ENCODE measurements at regions not wholly inside any gene's neighbourhood (a gene's known extent, or its start where the extent isn't known, plus 50 kb on each side); places are given as distances from the start of the nearest gene placed in this dataset.
A peak's percentile ranks its signal among the peaks of the same experiment; 100 is the strongest.

GRCh38 chr18:47758000-47758399 lies 172.5 kb downstream of the SMAD2 start:
- no peak for DNase-seq (ENCODE audit: low read depth)

DNA sequence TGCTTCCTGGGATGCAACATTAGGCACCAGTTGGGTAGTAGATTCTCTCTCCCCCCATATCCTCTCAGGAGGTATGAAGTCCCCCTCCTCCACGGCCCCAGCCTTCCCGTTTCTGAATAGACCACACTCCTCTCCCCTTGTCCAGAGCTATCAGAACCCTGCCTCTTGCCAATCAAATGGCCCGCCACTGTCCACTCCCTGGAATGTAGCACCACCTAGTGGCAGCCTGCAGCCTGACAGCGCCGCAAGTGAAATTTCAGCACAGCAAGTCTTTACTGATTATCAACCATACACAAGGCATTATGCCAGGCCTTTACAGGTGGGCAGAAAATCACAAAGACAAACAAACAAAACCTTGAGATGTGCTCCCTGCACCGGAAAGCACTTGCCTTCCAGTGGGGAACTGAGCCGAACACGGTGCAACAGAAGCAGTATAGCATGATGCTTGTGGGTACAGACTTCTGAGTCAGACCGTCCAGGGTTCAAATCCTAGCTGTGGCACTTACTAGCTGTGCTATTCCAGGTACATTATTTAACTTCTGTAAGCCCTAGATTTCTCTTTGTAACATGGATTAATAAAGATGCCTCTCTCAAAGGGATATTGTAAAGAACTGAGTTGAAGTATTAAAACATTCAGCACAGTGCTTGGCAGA lies 174.0 kb downstream of the SMAD2 start:
- DNase-seq (ENCODE audit: low read depth), result peak; percentile 38

DNA sequence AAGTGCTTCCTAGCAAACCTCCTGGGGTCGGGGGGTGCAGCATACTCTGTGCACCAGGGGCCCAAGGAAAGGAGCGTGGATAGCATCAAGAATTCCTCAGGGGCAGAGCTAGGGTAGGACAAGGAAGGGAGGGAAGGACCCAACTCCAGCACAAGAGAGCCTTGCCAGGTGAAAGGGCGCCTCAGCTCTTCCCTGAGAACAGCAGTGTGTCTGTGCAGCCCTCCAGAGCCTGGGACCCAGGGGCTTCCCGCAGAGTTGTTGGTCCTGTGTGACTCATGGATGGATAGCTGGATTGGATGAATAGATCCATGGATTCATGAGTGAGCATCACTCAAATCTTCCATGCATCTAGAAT lies 175.4 kb downstream of the SMAD2 start:
- no peak for DNase-seq (ENCODE audit: low read depth)

- peak; percentile 34 for DNase-seq (ENCODE audit: low read depth)
These were observed 176.0 kb downstream of the SMAD2 start for GRCh38 chr18:47754311-47755101.

DNA sequence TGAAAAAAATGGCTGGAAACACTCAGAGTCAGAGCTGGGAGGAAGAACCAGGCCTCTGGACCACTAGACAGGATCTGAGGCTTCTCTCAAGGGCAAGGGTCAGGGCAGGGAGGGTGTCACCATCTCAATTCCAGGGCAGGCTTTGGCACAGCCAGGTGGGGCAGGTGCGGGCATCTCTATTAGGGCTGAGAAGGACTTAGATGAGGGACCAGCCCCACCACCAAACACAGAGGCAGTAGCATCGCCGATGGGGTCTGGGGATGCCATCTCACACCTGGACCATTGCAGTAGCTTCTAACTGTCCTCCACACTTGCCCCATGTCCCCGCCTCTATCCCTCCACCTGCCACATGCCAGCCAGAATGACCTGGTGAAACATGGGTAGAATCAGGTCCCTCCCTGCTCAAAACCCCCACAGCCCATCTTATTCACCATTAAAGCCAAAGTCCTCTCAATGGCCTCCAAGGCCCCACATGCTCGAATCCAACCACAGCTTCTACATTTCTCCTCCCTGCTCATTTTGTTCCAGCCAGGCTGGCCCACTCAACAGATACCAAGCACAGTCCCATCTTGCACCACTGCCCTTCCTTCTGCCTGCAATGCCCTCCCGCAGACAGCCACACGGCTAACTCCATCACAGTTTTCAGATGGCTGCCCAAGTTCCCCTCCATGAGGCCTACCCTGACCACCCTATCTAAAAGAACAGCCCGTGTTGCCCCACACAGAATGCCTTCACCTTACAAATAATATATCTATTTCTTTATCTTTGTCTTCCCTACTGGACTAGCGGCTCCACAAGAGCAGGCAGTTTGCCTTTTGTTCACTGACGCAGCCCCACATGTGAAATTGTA lies 177.4 kb downstream of the SMAD2 start:
- DNase-seq (ENCODE audit: low read depth), result no peak

- no peak for DNase-seq (ENCODE audit: low read depth)
These were observed 179.5 kb downstream of the SMAD2 start for GRCh38 chr18:47750889-47751423.

DNA sequence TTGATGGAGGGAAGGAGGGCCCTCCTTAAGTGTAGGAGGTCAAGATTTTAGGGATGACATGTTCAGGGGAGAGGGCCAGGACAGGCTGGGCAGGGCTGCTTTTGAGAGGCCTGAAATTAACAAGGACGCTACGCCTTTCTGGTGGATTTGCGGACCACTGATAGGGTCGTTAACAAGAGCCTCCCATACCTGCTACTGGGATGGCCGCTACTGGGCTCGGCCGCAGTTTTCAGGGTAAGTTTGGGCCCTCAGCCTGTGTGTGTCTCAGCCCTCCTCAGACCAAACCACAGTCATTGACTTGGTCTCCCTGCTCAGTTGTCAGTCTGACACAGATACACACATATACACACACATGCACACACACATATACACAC lies 180.9 kb downstream of the SMAD2 start:
- DNase-seq (ENCODE audit: low read depth), result no peak

DNA sequence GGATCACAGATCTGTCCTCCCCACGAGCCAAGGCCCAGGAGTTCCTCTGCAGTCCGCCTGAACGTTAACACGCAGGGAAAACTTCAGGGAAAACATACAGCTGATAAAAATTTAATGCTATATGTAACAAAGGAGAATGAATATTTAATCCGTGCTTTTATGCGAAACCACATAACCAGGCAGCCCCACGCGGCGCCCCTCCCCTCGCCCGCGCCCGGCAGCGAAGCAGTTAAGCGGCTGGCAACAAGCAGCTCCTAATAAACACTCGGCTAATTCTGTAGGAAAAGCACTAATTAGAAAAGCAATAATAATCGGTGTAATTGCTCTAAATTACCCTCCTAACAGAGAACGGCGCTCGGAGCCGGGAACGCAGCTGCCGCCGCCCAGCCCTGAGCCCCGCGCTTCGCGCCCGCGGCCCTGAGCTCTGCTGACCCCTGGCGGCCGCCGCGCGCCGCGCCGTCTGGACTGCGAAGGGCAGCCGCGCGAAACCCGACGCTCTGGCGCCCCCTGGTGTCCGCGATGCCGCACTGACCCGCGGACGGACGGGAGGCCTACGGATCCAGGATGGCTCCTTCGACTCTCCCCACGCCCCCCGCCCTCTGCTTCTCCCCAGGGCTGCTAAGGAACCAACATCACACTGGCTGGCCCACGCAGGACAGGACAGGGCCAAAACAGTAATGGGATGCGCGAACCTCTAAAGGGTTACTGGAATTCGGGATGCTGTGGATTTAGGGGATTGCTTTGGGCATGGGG lies 181.4 kb downstream of the SMAD2 start:
- DNase-seq (ENCODE audit: low read depth), result peak; percentile 80

DNA sequence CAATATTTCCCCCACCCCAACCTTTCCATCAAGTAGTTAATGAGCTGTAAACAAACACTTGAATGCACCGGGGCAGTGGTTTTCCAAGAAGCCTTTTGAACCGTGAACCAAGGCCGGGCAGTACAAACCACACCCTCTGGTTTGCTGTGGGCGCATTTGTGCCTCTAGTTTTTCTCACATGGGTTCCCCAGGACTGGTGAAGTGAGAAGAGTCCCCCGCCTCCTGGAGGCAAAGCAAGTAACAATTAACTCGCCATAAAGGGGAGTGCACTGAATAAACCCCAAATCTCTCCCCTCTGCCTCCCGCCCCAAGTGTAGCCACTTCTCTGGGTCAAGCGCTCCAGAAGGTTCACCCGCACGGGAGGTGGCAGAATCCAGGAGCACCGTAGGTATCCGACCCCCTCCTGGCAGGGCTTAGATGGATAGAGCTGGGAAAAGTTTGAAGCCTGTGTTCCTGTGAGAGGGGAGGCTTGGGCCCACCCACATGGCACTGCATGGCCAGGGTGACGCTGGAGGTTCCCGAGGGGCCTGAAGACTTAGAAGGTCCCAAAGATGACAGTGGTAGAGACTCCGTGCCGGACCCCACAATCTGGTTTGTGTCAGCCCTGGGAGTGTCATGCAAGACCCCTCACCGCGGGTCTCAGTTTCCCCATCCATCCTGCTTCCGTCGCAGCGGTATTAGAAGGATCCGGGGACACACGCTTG lies 182.2 kb downstream of the SMAD2 start:
- no peak for DNase-seq (ENCODE audit: low read depth)

GRCh38 chr18:47747260-47747795 lies 183.1 kb downstream of the SMAD2 start:
- DNase-seq (ENCODE audit: low read depth), result no peak

GRCh38 chr18:47746615-47747014 lies 183.8 kb downstream of the SMAD2 start:
- DNase-seq (ENCODE audit: low read depth), result no peak

DNA sequence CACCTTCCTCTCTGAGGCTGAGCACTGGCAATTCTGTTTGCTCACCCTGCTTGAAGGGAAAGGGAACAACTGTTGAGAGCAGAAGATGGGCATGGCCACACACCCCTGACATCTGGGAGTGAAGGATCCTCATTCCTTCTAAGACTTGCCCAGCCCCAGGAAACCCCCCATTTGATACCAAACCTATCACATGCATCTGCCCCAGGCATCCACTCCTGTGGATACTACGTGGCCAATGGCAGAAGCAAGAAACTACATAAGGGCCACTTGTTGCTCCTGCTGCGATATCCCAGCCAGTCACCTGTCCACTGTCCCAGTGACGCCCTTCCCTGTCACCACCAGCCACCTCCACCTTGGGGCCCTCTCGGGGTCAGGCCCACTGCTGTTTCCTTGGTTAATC lies 185.2 kb downstream of the SMAD2 start:
- no peak for DNase-seq (ENCODE audit: low read depth)

DNA sequence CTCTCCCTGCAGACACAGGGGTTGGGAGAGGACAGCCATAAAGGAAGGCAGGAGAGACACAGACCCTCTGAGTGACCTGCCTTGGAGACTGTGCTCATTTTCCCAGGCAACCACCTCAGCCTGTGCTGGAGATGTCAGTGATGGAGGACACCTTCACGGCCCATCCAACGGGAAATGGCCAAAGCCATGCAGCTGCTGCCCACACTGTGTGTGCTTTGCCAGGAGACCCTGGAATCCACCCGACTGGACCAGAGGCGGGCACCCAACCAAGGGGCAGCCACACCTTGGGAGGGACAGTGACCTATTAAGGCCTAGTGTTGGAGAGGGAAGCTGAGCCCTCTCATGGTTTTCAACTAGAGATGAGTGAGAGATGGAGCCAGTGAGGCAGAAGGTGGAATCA lies 192.5 kb downstream of the SMAD2 start:
- DNase-seq (ENCODE audit: low read depth), result no peak

- DNase-seq (ENCODE audit: low read depth), result no peak
These were observed 193.1 kb downstream of the SMAD2 start for GRCh38 chr18:47737198-47737830.

GRCh38 chr18:47736376-47737140 lies 193.9 kb downstream of the SMAD2 start:
- no peak for DNase-seq (ENCODE audit: low read depth)

DNA sequence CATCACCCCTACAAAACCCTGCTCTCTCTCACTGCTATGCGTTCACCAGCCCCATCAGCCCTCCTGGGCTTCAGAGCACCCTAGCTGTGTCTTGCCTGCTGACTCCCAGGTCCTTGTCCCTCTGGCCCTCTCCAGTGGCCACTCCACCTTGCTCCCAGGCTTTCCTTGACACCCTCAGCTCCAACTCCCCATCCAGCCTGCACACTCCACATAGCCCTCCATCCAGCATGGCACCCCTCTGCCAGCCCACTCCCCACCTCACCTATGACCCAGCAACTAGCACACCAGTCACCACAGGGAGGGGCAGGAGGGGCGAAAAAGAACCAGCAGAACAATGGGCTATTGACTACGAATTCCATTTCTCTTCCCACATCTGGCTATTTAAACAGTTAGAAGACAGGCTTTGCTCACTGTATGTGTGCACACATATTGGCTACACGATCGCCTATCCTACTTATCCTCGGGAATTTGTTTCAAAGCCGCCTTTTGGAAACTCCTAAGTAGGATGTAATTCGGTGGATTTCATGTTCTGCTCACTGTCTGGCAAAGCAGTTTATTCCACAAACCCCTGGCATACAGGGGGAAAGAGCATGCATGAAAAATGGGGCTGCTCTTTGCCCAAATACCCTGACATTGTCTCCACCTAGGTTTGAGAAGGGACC lies 195.3 kb downstream of the SMAD2 start:
- no peak for DNase-seq (ENCODE audit: low read depth)

GRCh38 chr18:47731276-47731675 lies 199.2 kb downstream of the SMAD2 start:
- DNase-seq (ENCODE audit: low read depth), result no peak

GRCh38 chr18:47730795-47731194 lies 199.7 kb downstream of the SMAD2 start:
- no peak for DNase-seq (ENCODE audit: low read depth)

DNA sequence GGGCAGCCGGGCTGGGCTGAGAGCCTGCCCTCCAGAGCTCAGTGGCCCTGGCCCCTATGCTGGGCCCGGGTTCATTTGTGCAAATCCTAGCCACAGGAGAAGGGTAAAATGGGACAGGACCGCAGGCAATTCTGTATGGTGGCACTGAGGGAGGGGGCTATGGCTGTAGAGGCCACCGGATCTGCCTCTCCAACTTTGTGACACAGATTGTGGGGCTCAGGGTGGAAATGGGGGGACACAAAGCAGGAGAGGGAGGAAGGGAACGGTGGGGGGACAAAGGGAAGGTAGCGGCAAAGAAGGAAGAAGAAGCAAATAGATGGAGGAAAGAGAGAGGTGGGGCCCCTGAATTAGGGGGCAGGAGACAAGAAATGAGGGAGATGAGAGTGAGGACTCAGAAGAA lies 201.1 kb downstream of the SMAD2 start:
- no peak for DNase-seq (ENCODE audit: low read depth)
